ENCODE measurements at regions not wholly inside any gene's neighbourhood (a gene's known extent, or its start where the extent isn't known, plus 50 kb on each side); places are given as distances from the start of the nearest gene placed in this dataset.
"Not testable (repeated sequence)": the region's sequence is repeated elsewhere in the genome, so short reads cannot be mapped to it uniquely, and the experiment has no call there.

- peaks cover 0 to 14% (median 3%) of the 10 kb centered on the region in 5 donors for H3K27me3 Mint-ChIP-seq
- H3K4me1 Mint-ChIP-seq, result peaks cover 0 to 10% (median 0%) of the 10 kb centered on the region in 4 donors
- DNase-seq (no peak), ATAC-seq (no peak)
- no peaks in the 10 kb centered on the region for H3K9me3 Mint-ChIP-seq
- H3K4me3 Mint-ChIP-seq, result no peak overlapping the region
- H3K36me3 Mint-ChIP-seq, result no peaks in the 10 kb centered on the region
- POLR2A ChIA-PET, result no interaction called here
- H3K27ac Mint-ChIP-seq, result no peak overlapping the region
Observed at GRCh38 chr18:56286775-56287325, 351.5 kb downstream of the TXNL1 start.

- Mint-ChIP-seq H3K4me1 (peaks cover 0 to 10% (median 0%) of the 10 kb centered on the region in 4 donors), H3K27me3 (peaks cover 0 to 14% (median 3%) of the 10 kb centered on the region in 5 donors), H3K9me3 (no peaks in the 10 kb centered on the region), H3K4me3 (no peak overlapping the region), H3K36me3 (no peaks in the 10 kb centered on the region), H3K27ac (no peak overlapping the region)
- DNase-seq (no peak), ATAC-seq (no peak)
- POLR2A ChIA-PET, result no interaction called here
Observed at GRCh38 chr18:56285387-56286065, 352.9 kb downstream of the TXNL1 start.

DNA sequence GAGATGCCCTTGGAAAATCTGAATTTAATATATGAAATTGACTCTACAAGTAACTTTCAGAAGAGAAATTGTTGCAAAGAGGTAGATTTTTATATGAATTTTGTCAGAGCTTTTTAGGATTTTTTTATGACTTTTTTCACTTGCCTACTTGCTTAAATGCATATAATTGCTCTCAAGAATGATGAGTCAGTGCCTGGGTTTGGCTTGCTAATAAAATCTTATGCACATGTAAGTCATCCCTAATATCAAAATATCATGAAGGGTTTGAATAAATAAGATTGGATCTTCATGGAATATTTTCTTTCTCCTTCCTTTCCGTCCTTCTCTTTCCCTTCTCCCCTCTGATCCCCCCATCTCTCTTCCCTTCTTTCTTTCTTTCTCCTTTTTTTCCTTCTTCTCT lies 354.1 kb downstream of the TXNL1 start:
- POLR2A ChIA-PET, result no interaction called here
- ATAC-seq (no peak), DNase-seq (no peak)
- no peaks in the 10 kb centered on the region for H3K36me3 Mint-ChIP-seq
- peaks cover 0 to 14% (median 3%) of the 10 kb centered on the region in 5 donors for H3K27me3 Mint-ChIP-seq
- H3K4me1 Mint-ChIP-seq, result peaks cover 0 to 1% (median 0%) of the 10 kb centered on the region in 4 donors
- H3K4me3 Mint-ChIP-seq, result no peak overlapping the region
- no peak overlapping the region for H3K27ac Mint-ChIP-seq
- peaks cover 0 to 4% (median 0%) of the 10 kb centered on the region in 9 donors for H3K9me3 Mint-ChIP-seq

GRCh38 chr18:56283316-56283715 lies 355.1 kb downstream of the TXNL1 start:
- no peak for DNase-seq
- H3K36me3 Mint-ChIP-seq, result no peaks in the 10 kb centered on the region
- peaks cover 0 to 9% (median 0%) of the 10 kb centered on the region in 9 donors for H3K9me3 Mint-ChIP-seq
- no peak overlapping the region for H3K27ac Mint-ChIP-seq
- POLR2A ChIA-PET, result no interaction called here
- H3K27me3 Mint-ChIP-seq, result peaks cover 0 to 10% (median 3%) of the 10 kb centered on the region in 5 donors
- no peak for ATAC-seq
- no peak overlapping the region for H3K4me3 Mint-ChIP-seq
- no peaks in the 10 kb centered on the region for H3K4me1 Mint-ChIP-seq

DNA sequence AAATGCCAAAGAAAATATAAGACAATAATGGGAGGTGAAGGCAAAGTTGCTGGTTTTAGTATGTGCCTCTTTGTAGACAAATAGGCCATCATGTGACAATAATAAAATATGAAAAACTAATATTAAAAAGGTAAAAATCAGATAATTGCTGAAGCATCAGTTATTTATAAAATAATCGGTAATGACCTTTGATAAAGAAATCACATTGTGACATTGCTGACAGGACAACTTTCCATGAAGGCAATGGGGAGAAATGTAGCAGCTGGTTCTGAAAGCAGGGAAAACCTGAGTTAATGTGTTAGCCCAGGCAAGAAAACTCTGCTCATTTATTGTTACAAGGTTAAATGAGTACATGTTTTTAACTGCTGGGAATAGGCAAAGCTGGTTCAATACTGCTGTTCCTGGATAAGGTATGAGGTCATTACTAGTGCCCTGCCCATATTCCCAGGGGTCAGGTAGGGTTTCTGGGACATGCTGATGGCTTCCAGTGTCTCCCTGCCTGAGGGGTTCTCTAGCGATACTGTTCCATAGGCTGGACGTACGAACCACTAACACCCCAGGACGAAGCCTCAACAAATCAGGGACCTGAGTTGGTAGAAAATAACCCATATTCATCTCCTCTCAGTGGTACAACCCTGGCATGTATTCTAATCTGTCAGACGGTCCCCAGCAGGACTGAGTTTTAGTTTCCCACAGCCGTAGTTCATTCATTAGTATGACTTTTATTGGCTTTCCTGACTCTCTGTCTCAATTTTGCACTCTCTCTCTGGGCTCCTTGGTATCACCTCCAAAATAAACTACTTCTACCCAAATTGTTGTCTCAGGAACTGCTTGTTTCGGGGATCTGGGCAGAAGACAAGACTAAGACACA lies 355.9 kb downstream of the TXNL1 start:
- H3K9me3 Mint-ChIP-seq, result peaks cover 0 to 9% (median 0%) of the 10 kb centered on the region in 9 donors
- H3K36me3 Mint-ChIP-seq, result no peaks in the 10 kb centered on the region
- no peaks in the 10 kb centered on the region for H3K4me1 Mint-ChIP-seq
- POLR2A ChIA-PET, result no interaction called here
- ATAC-seq (no peak), DNase-seq (no peak)
- H3K27me3 Mint-ChIP-seq, result peaks cover 0 to 10% (median 3%) of the 10 kb centered on the region in 5 donors
- H3K27ac Mint-ChIP-seq, result no peak overlapping the region
- H3K4me3 Mint-ChIP-seq, result no peak overlapping the region

DNA sequence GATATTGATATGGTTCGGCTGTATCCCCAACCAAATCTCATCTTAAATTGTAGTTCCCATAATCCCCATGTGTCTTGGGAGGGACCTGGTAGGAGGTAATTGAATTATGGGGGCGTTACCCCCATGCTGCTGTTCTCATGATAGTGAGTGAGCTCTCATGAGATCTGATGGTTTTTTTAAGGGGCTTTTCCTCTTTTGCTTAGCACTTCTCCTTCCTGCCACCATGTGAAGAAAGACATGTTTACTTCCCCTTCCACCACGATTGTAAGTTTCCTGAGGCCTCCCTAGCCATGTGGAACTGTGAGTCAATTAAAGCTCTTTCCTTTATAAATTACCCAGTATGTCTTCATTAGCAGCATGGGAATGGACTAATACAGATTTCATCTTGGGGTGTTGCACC lies 358.6 kb downstream of the TXNL1 start:
- H3K27ac Mint-ChIP-seq, H3K9me3 Mint-ChIP-seq, H3K27me3 Mint-ChIP-seq, ATAC-seq, H3K4me3 Mint-ChIP-seq, POLR2A ChIA-PET, H3K36me3 Mint-ChIP-seq, H3K4me1 Mint-ChIP-seq, DNase-seq: not testable (repeated sequence)

GRCh38 chr18:56278421-56279003 lies 359.9 kb downstream of the TXNL1 start:
- H3K4me3 Mint-ChIP-seq, result no peak overlapping the region
- no peaks in the 10 kb centered on the region for H3K4me1 Mint-ChIP-seq
- peaks cover 0 to 9% (median 0%) of the 10 kb centered on the region in 9 donors for H3K9me3 Mint-ChIP-seq
- H3K27ac Mint-ChIP-seq, result no peak overlapping the region
- POLR2A ChIA-PET, result no interaction called here
- no peak for ATAC-seq
- no peak for DNase-seq
- no peaks in the 10 kb centered on the region for H3K36me3 Mint-ChIP-seq
- peaks cover 0 to 3% (median 0%) of the 10 kb centered on the region in 5 donors for H3K27me3 Mint-ChIP-seq

DNA sequence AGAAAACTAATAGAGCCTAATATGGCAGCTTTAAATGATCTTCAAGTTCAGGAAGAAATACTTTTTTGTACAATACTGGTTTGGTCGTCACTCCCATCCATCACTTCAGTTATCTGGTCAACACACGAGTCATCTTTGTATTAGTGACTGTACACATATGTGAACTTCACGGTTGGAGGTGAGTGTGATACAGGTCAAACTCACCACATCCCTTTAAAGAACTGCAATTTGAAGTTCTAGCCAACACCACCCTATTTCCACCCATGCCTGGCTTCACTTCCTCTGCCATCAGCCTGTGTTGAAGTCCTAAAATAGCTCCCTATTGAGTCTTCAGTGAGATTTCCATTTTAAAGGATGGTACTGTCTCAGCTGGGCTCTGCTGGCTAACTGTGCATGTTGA lies 361.9 kb downstream of the TXNL1 start:
- Mint-ChIP-seq H3K4me1 (no peaks in the 10 kb centered on the region), H3K27ac (no peak overlapping the region)
- ATAC-seq, result no peak

GRCh38 chr18:56273541-56274219 lies 364.7 kb downstream of the TXNL1 start:
- H3K9me3 Mint-ChIP-seq, result peaks cover 0 to 9% (median 0%) of the 10 kb centered on the region in 9 donors
- DNase-seq (no peak), ATAC-seq (no peak)
- no peaks in the 10 kb centered on the region for H3K36me3 Mint-ChIP-seq
- peaks cover 0 to 14% (median 0%) of the 10 kb centered on the region in 5 donors for H3K27me3 Mint-ChIP-seq
- no peak overlapping the region for H3K4me3 Mint-ChIP-seq
- H3K4me1 Mint-ChIP-seq, result no peaks in the 10 kb centered on the region
- no peak overlapping the region for H3K27ac Mint-ChIP-seq
- POLR2A ChIA-PET, result no interaction called here

More for the DNA sequence above, 361.9 kb downstream of the TXNL1 start:
- no peak for DNase-seq
- Mint-ChIP-seq H3K27me3 (peaks cover 0 to 5% (median 0%) of the 10 kb centered on the region in 5 donors), H3K36me3 (no peaks in the 10 kb centered on the region), H3K9me3 (peaks cover 0 to 9% (median 0%) of the 10 kb centered on the region in 9 donors), H3K4me3 (no peak overlapping the region)
- POLR2A ChIA-PET, result no interaction called here

- POLR2A ChIA-PET, result no interaction called here
- ATAC-seq, result no peak
- Mint-ChIP-seq H3K27me3 (peaks cover 2 to 30% (median 8%) of the 10 kb centered on the region in 5 donors), H3K4me1 (peaks cover 0 to 13% (median 0%) of the 10 kb centered on the region in 4 donors), H3K36me3 (peaks cover 0 to 4% (median 0%) of the 10 kb centered on the region in 3 donors), H3K4me3 (no peak overlapping the region), H3K9me3 (peaks cover 0 to 9% (median 0%) of the 10 kb centered on the region in 9 donors), H3K27ac (no peak overlapping the region)
- no peak for DNase-seq
Observed at GRCh38 chr18:56270671-56271250, 367.6 kb downstream of the TXNL1 start.

DNA sequence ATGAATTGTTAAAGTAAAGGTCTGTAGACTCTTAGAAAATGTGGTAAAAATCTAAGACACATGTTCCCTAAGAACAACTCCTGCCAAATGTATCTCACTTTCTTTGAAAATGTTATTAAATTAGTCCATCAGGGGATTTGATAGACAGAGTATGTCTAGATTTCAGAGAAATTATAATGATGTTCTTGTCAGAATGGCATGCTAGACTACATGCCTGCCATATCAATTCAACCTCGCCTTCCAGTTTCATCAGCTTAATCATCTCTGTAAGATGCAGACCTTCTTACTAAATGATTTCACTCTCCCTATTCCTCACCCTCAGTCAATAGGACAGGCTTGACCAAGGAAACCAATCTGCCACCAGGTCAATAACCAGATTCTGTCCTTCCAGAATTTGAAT lies 368.4 kb downstream of the TXNL1 start:
- Mint-ChIP-seq H3K27ac (no peak overlapping the region), H3K4me1 (peaks cover 0 to 13% (median 0%) of the 10 kb centered on the region in 4 donors)

GRCh38 chr18:56268952-56269351 lies 369.4 kb downstream of the TXNL1 start:
- peaks cover 0 to 13% (median 0%) of the 10 kb centered on the region in 4 donors for H3K4me1 Mint-ChIP-seq
- H3K27me3 Mint-ChIP-seq, result peaks cover 2 to 30% (median 8%) of the 10 kb centered on the region in 5 donors
- H3K27ac Mint-ChIP-seq, result no peak overlapping the region
- peaks cover 0 to 4% (median 0%) of the 10 kb centered on the region in 3 donors for H3K36me3 Mint-ChIP-seq
- H3K9me3 Mint-ChIP-seq, result peaks cover 0 to 9% (median 0%) of the 10 kb centered on the region in 9 donors
- DNase-seq (no peak), ATAC-seq (no peak)
- POLR2A ChIA-PET, result no interaction called here
- H3K4me3 Mint-ChIP-seq, result no peak overlapping the region

More for the DNA sequence above, 368.4 kb downstream of the TXNL1 start:
- POLR2A ChIA-PET, result no interaction called here
- no peak for DNase-seq
- ATAC-seq, result no peak
- Mint-ChIP-seq H3K9me3 (peaks cover 0 to 9% (median 0%) of the 10 kb centered on the region in 9 donors), H3K36me3 (peaks cover 0 to 4% (median 0%) of the 10 kb centered on the region in 3 donors), H3K4me3 (no peak overlapping the region), H3K27me3 (peaks cover 2 to 30% (median 8%) of the 10 kb centered on the region in 5 donors)
